IMR-90 (cell line): ENCODE measurements at regions not wholly inside any gene's neighbourhood (a gene's known extent, or its start where the extent isn't known, plus 50 kb on each side); places are given as distances from the start of the nearest gene placed in this dataset.

ENCODE experiments used
- ATAC-seq: fragments of 200-7000 bp; cut with Tn5 transposase; 2 replicates; pipeline ENCODE4 v1.9.1; 2020; ENCODE audit warnings: low read depth, mild to moderate bottlenecking, moderate library complexity
- BruUV-seq: library from RNA; stranded (reverse); fragments of 400-500 nt; replicated peaks from 2 replicates; lab custom pipeline; 2021; lab: Mats Ljungman, UMichigan
- CTCF ChIA-PET: fragments of 300-600 bp; formaldehyde crosslinking; extraction: SDS; loops from one replicate; lab custom pipeline; 2021; ENCODE audit warnings: antibody characterized with exemption; lab: Yijun Ruan, JAX
- POLR2A ChIA-PET: fragments of 300-600 bp; sonication (Branson Sonifier 250); formaldehyde crosslinking; loops from one replicate; lab custom pipeline; 2022; ENCODE audit warnings: antibody characterized with exemption; ENCODE audit not compliant: unreplicated experiment; lab: Charles Lee
- DNase-seq: peaks from one replicate; pipeline ENCODE4 v3.0.0; 2013
- H2AFZ ChIP-seq: replicated peaks from 2 replicates; pipeline ENCODE3; 2013; ENCODE audit warnings: low read length, mild to moderate bottlenecking; ENCODE audit not compliant: poor library complexity
- H2AK5ac ChIP-seq: 2 replicates; pipeline ENCODE4 v1.6.1; 2013; ENCODE audit warnings: low read depth, low read length, inconsistent platforms
- H2AK9ac ChIP-seq: replicated peaks from 2 replicates; pipeline ENCODE3; 2013; ENCODE audit warnings: mild to moderate bottlenecking, low read depth, low read length, moderate library complexity; ENCODE audit not compliant: poor library complexity
- H2BK120ac ChIP-seq: 2 replicates; pipeline ENCODE4 v1.6.1; 2013; ENCODE audit warnings: low read depth, low read length, inconsistent platforms
- H2BK15ac ChIP-seq: 3 replicates; pipeline ENCODE4 v1.6.1; 2013; ENCODE audit warnings: low read depth, low read length, inconsistent platforms
- H2BK20ac ChIP-seq: 2 replicates; pipeline ENCODE4 v1.6.1; 2013; ENCODE audit warnings: low read depth, mild to moderate bottlenecking, inconsistent platforms, low read length, moderate library complexity
- H2BK5ac ChIP-seq: 2 replicates; pipeline ENCODE4 v1.6.1; 2013; ENCODE audit warnings: mild to moderate bottlenecking, low read depth, low read length, inconsistent platforms; ENCODE audit not compliant: poor library complexity, severe bottlenecking
- H3K14ac ChIP-seq: replicated peaks from 2 replicates; pipeline ENCODE4 v1.6.1; 2013; ENCODE audit warnings: low read depth, low read length, inconsistent platforms
- H3K18ac ChIP-seq: 2 replicates; pipeline ENCODE4 v1.6.1; 2013; ENCODE audit warnings: low read depth, low read length, control low read depth
- H3K23ac ChIP-seq: 2 replicates; pipeline ENCODE4 v1.6.1; 2013; ENCODE audit warnings: low read depth, low read length, inconsistent platforms
- H3K27ac ChIP-seq: 2 replicates; pipeline ENCODE4 v1.5.1; 2013; ENCODE audit warnings: mild to moderate bottlenecking, control low read depth, low read length; ENCODE audit not compliant: insufficient read depth
- H3K27me3 ChIP-seq: 2 replicates; pipeline ENCODE4 v1.6.1; 2013; ENCODE audit warnings: low read length; ENCODE audit not compliant: control insufficient read depth, insufficient read depth
- H3K36me3 ChIP-seq: 2 replicates; pipeline ENCODE4 v1.6.1; 2013; ENCODE audit warnings: low read length, mixed read lengths; ENCODE audit not compliant: control insufficient read depth, insufficient read depth
- H3K4ac ChIP-seq: 2 replicates; pipeline ENCODE4 v1.6.1; 2013; ENCODE audit warnings: low read depth, low read length, inconsistent platforms
- H3K4me1 ChIP-seq: 2 replicates; pipeline ENCODE4 v1.6.1; 2013; ENCODE audit warnings: low read length, mixed read lengths; ENCODE audit not compliant: control insufficient read depth, insufficient read depth
- H3K4me2 ChIP-seq: 2 replicates; pipeline ENCODE4 v1.6.1; 2013; ENCODE audit warnings: low read depth, mild to moderate bottlenecking, control low read depth, low read length, moderate library complexity
- H3K4me3 ChIP-seq: 2 replicates; pipeline ENCODE4 v1.5.1; 2013; ENCODE audit warnings: low read depth, mild to moderate bottlenecking, control low read depth, low read length, moderate library complexity; ENCODE audit not compliant: insufficient read depth
- H3K56ac ChIP-seq: 2 replicates; pipeline ENCODE4 v1.6.1; 2013; ENCODE audit warnings: low read length, inconsistent platforms; ENCODE audit not compliant: insufficient read depth; ENCODE audit errors: extremely low read depth
- H3K79me1 ChIP-seq, 2 experiments: 2 replicates each; pipeline ENCODE4 v1.6.1; 2013; ENCODE audit warnings: low read length in 2 of 2, inconsistent platforms in 1 of 2, low read depth in 1 of 2
- H3K9ac ChIP-seq: 2 replicates; pipeline ENCODE4 v1.6.1; 2013; ENCODE audit warnings: low read depth, low read length, control low read depth
- H3K9me1 ChIP-seq: 2 replicates; pipeline ENCODE4 v1.6.1; 2013; ENCODE audit warnings: low read length, inconsistent platforms; ENCODE audit not compliant: insufficient read depth
- H3K9me3 ChIP-seq: 2 replicates; pipeline ENCODE4 v1.6.1; 2013; ENCODE audit warnings: low read length; ENCODE audit not compliant: control insufficient read depth, insufficient read depth
- H4K20me1 ChIP-seq: 2 replicates; pipeline ENCODE4 v1.6.1; 2013; ENCODE audit warnings: low read length, inconsistent platforms; ENCODE audit not compliant: insufficient read depth
- H4K5ac ChIP-seq: 2 replicates; pipeline ENCODE4 v1.6.1; 2013; ENCODE audit warnings: mild to moderate bottlenecking, low read depth, low read length, control low read depth
- H4K8ac ChIP-seq, 2 experiments: 2 replicates each; pipeline ENCODE4 v1.6.1; 2013; ENCODE audit warnings: low read depth in 2 of 2, low read length in 2 of 2, control low read depth in 1 of 2, inconsistent platforms in 1 of 2
- H4K91ac ChIP-seq: 2 replicates; pipeline ENCODE4 v1.6.1; 2013; ENCODE audit warnings: low read depth, low read length, inconsistent platforms; ENCODE audit not compliant: insufficient read depth
- BHLHE40 ChIP-seq: fragments of 150-350 bp; IDR thresholded peaks from 2 replicates; pipeline ENCODE4 v1.6.1; 2016; ENCODE audit warnings: mild to moderate bottlenecking, low read depth, low read length
- CEBPB ChIP-seq: IDR thresholded peaks from 2 replicates; pipeline ENCODE4 v1.6.1; 2012; ENCODE audit warnings: low read depth, low read length, improper control_type of control experiment
- CTCF ChIP-seq: conservative IDR thresholded peaks from 2 replicates; pipeline ENCODE4 v1.5.1; 2012; ENCODE audit warnings: mild to moderate bottlenecking, low read depth, low read length, improper control_type of control experiment
- ELK1 ChIP-seq: fragments of 150-350 bp; IDR thresholded peaks from 2 replicates; pipeline ENCODE4 v1.6.1; 2016; ENCODE audit warnings: low read depth, mild to moderate bottlenecking, low read length, moderate library complexity, borderline replicate concordance
- MAZ ChIP-seq: IDR thresholded peaks from 2 replicates; pipeline ENCODE4 v1.6.1; 2012; ENCODE audit warnings: low read depth, mild to moderate bottlenecking, low read length, improper control_type of control experiment, moderate library complexity, borderline replicate concordance
- MXI1 ChIP-seq: IDR thresholded peaks from 2 replicates; pipeline ENCODE4 v1.6.1; 2012; ENCODE audit warnings: low read depth, mild to moderate bottlenecking, low read length, moderate library complexity, borderline replicate concordance
- RFX5 ChIP-seq: IDR thresholded peaks from 2 replicates; pipeline ENCODE4 v1.8.0; 2012; ENCODE audit warnings: low read depth, mild to moderate bottlenecking, low read length, moderate library complexity
- SMC3 ChIP-seq: fragments of 150-350 bp; IDR thresholded peaks from 2 replicates; pipeline ENCODE4 v1.6.1; 2016; ENCODE audit warnings: low read depth, mild to moderate bottlenecking, antibody characterized with exemption, low read length, moderate library complexity
- WGBS, 2 experiments: methylation state at CpG; one replicate each; pipeline versions ENCODE4 v1.1.5 to v1.1.7; 2013; ENCODE audit warnings: missing lambda C conversion rate in 2 of 2; ENCODE audit not compliant: insufficient read length in 1 of 2; ENCODE audit errors: extremely low coverage in 2 of 2; 5-methylcytosine and 5-hydroxymethylcytosine counted together
- dilution Hi-C: fragments of 300-500 bp; cut with HindIII; formaldehyde crosslinking; loops from one replicate; pipeline ENCODE4 v1.14.3; 2018; ENCODE audit warnings: low sequenced_read_pairs; ENCODE audit not compliant: unreplicated experiment
- in situ Hi-C: fragments of 300-500 bp; cut with MboI; formaldehyde crosslinking; loops from 3 replicates; pipeline ENCODE4 v1.14.3; 2019; ENCODE audit warnings: low sequenced_read_pairs, inconsistent platforms, mixed read lengths
- intact Hi-C: fragments of 100-400 bp; cut with micrococcal nuclease; formaldehyde crosslinking; loops from 2 replicates; pipeline ENCODE4 v1.10.0; 2022

GRCh38 chr18:78882585-78882984, 97.0 kb upstream of the SALL3 start:
- H3K14ac ChIP-seq = no peak overlapping the region
- POLR2A ChIA-PET = no interaction called here

More at GRCh38 chr18:78882585-78882984, 97.0 kb upstream of the SALL3 start:
- Histone ChIP-seq H3K56ac (no peak overlapping the region), H3K4me3 (no peak overlapping the region), H4K91ac (no peak overlapping the region), H2BK5ac (no peak overlapping the region), H3K27me3 (no peaks in the 10 kb centered on the region), H3K23ac (no peak overlapping the region), H2AFZ (no peak overlapping the region), H2AK9ac (no peak overlapping the region), H3K18ac (no peak overlapping the region), H2BK120ac (no peak overlapping the region), H4K5ac (no peak overlapping the region), H3K9me3 (peaks cover 21% of the 10 kb centered on the region), H2AK5ac (no peak overlapping the region), H2BK20ac (no peak overlapping the region), H3K9ac (no peak overlapping the region), H3K27ac (no peak overlapping the region), H3K4me1 (no peaks in the 10 kb centered on the region), H3K79me1 (no peaks in the 10 kb centered on the region), H4K8ac (no peak overlapping the region), H3K9me1 (no peaks in the 10 kb centered on the region), H4K20me1 (no peaks in the 10 kb centered on the region), H3K4me2 (no peak overlapping the region), H3K4ac (no peak overlapping the region), H3K36me3 (no peaks in the 10 kb centered on the region), H2BK15ac (no peak overlapping the region)
- BruUV-seq = no TSS peak
- dilution Hi-C loops = no loop called here
- TF ChIP-seq MXI1 (no peak), SMC3 (no peak), RFX5 (no peak), CEBPB (no peak), CTCF (no peak), ELK1 (no peak), MAZ (no peak), BHLHE40 (no peak)
- 3% methylated on average over 3 of the region's 7 CpGs; no CpG with 5 or more reads in 1 of the 2 experiments for WGBS, 2 experiments
- CTCF ChIA-PET = no interaction called here
- DNase-seq (no peak), ATAC-seq (no peak)
- intact Hi-C loops = no loop called here
- in situ Hi-C loops = no loop called here
